BE2C (cell line): ENCODE measurements at regions not wholly inside any gene's neighbourhood (a gene's known extent, or its start where the extent isn't known, plus 50 kb on each side); places are given as distances from the start of the nearest gene placed in this dataset.

Experiments
- DNase-seq: peaks from one replicate; pipeline ENCODE4 v3.0.0-alpha.2; 2020
- H3K27me3 ChIP-seq: fragments of 250-450 bp; sonication (Bioruptor Pico); 2 replicates; pipeline ENCODE4 v1.5.1; 2020; ENCODE audit warnings: mild to moderate bottlenecking
- H3K36me3 ChIP-seq: fragments of 250-450 bp; sonication (Bioruptor Pico); 2 replicates; pipeline ENCODE4 v1.5.1; 2020; ENCODE audit warnings: mild to moderate bottlenecking
- H3K4me1 ChIP-seq: fragments of 250-450 bp; sonication (Bioruptor Pico); 2 replicates; pipeline ENCODE4 v1.5.1; 2020
- H3K4me3 ChIP-seq: 2 replicates; pipeline ENCODE4 v1.5.1; 2011; ENCODE audit warnings: low read depth, low read length
- H3K9me3 ChIP-seq: fragments of 250-450 bp; sonication (Bioruptor Pico); 2 replicates; pipeline ENCODE4 v1.5.1; 2020
- CTCF ChIP-seq: IDR thresholded peaks from 2 replicates; pipeline ENCODE4 v1.5.1; 2012; ENCODE audit warnings: mild to moderate bottlenecking, low read depth, low read length

DNA sequence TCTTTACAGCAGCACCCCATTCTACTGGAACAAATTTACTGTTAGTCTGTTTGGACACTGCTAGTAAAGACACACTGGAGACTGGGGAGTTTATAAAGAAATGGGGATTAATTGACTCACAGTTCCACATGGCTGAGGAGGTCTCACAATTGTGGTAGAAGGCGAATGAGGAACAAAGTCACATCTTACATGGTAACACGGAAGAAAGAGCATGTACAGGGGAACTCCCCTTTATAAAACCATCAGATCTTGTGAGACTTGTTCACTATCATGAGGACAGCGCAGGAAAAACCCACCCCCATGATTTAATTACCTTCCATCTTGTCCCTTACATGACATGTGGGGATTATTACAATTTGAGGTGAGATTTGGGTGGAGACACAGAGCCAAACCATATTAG, 1204.2 kb downstream of the SLITRK1 start:
- no peaks in the 10 kb centered on the region for H3K9me3 ChIP-seq
- no peak overlapping the region for H3K4me3 ChIP-seq
- no peaks in the 10 kb centered on the region for H3K4me1 ChIP-seq
- DNase-seq: no peak
- TF ChIP-seq CTCF: no peak
- H3K36me3 ChIP-seq: no peaks in the 10 kb centered on the region
- no peaks in the 10 kb centered on the region for H3K27me3 ChIP-seq

DNA sequence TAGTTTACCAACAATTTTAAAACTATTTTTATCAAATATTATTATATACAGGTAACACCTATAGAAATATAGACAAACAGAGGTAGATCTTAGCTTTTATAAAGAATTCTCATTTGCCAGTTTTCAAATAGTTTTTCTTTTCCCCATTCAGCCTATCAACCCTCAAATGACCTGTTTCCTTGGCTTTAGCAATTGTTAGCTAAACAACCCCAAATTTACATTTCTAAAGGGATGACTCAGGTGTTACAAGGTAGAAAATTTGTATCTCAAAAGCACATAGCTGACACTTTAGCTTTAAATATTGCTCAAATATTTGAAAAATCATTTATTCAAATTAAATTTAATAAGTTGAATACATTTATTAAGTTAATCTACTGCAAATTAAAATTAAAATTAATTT, 1207.2 kb downstream of the SLITRK1 start:
- TF ChIP-seq CTCF: no peak
- no peaks in the 10 kb centered on the region for H3K4me1 ChIP-seq
- no peak overlapping the region for H3K4me3 ChIP-seq
- H3K36me3 ChIP-seq: no peaks in the 10 kb centered on the region
- no peaks in the 10 kb centered on the region for H3K27me3 ChIP-seq
- DNase-seq: no peak
- no peaks in the 10 kb centered on the region for H3K9me3 ChIP-seq

DNA sequence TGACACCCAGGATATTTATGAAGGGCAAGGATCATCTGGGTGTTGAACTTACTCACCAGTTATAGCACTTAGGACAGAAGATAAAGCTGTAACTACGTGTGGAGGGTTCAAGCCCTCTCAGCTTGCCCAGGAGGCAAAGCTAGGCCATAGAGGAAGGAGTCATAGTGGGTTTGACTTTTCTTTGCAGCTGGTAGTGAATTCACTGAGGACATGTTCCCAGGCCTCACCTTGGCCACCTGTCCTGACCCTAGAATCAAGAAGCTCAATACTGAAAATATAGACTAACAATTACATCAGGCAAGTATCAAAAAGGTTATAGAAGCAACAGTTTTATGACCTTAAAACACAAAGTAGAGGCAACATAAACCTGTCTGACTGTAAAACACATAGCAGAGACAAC, 1207.7 kb downstream of the SLITRK1 start:
- Histone ChIP-seq H3K4me3 (no peak overlapping the region), H3K36me3 (no peaks in the 10 kb centered on the region), H3K9me3 (no peaks in the 10 kb centered on the region), H3K4me1 (no peaks in the 10 kb centered on the region), H3K27me3 (no peaks in the 10 kb centered on the region)
- no peak for TF ChIP-seq CTCF
- DNase-seq: no peak

- Histone ChIP-seq H3K9me3 (no peaks in the 10 kb centered on the region), H3K4me1 (no peaks in the 10 kb centered on the region), H3K4me3 (no peak overlapping the region), H3K27me3 (no peaks in the 10 kb centered on the region), H3K36me3 (no peaks in the 10 kb centered on the region)
- DNase-seq: no peak
- TF ChIP-seq CTCF: no peak
These were observed 1210.0 kb downstream of the SLITRK1 start for GRCh38 chr13:82672248-82672647.

DNA sequence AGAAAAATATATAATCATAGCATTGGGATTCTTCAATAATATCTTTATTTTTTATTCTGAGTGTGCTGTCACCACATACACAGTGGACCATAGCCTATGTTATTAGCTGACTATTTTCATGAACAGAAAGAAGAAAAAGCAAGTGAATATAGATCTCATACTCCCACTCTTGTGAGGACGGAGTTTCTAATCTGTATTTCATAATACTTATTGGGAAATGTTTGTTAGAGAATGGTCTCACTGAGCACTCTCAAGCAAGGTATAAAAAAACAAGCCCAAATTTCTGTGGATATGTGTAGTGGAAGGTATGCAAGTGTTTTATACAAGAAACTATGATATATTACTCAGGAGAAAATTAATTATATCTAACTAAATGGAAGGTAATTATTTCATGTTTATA, 1218.1 kb downstream of the SLITRK1 start:
- no peak overlapping the region for H3K4me3 ChIP-seq
- H3K9me3 ChIP-seq: no peaks in the 10 kb centered on the region
- no peak for DNase-seq
- TF ChIP-seq CTCF: no peak
- H3K27me3 ChIP-seq: no peaks in the 10 kb centered on the region
- no peaks in the 10 kb centered on the region for H3K36me3 ChIP-seq
- no peaks in the 10 kb centered on the region for H3K4me1 ChIP-seq

DNA sequence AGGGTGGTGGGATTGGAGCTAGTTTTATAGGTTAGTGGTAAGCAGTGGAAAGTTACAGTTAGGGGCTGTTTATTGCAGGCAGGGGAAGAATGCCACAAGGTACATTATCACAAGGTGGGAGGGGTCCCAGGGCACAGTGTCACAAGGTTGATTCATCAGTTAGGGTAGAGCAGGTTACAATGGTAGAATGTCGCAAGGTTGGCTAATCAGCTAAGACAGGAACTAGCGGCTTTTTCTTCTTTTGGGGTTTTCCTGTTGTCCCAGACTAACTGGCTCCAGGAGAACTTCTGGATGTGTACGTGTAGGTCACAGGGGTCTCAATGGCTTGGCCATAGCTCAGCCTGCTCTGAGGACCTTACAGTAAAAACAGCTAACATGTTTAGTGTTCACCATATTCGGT, 1221.1 kb downstream of the SLITRK1 start:
- no peak overlapping the region for H3K4me3 ChIP-seq
- no peaks in the 10 kb centered on the region for H3K4me1 ChIP-seq
- H3K27me3 ChIP-seq: no peaks in the 10 kb centered on the region
- no peak for DNase-seq
- no peaks in the 10 kb centered on the region for H3K9me3 ChIP-seq
- TF ChIP-seq CTCF: no peak
- no peaks in the 10 kb centered on the region for H3K36me3 ChIP-seq
